GM19043 (cell line): ENCODE measurements at regions not wholly inside any gene's neighbourhood (a gene's known extent, or its start where the extent isn't known, plus 50 kb on each side); places are given as distances from the start of the nearest gene placed in this dataset.

ENCODE experiments used
- ATAC-seq: cut with Tn5 transposase; IDR thresholded peaks from one replicate; pipeline ENCODE4 v1.9.1; 2021; ENCODE audit warnings: low read depth; ENCODE audit not compliant: unreplicated experiment

- no peak for ATAC-seq
These were observed 1866.8 kb downstream of the MRPL39 start for GRCh38 chr21:23740463-23740862.

GRCh38 chr21:23732776-23733175 lies 1874.5 kb downstream of the MRPL39 start:
- no peak for ATAC-seq

- ATAC-seq, result no peak
These were observed 1878.0 kb downstream of the MRPL39 start for GRCh38 chr21:23729331-23729730.

- ATAC-seq, result no peak
These were observed 1881.7 kb downstream of the MRPL39 start for GRCh38 chr21:23725576-23725975.

- ATAC-seq, result no peak
These were observed 1888.6 kb downstream of the MRPL39 start for GRCh38 chr21:23718446-23719285.

- ATAC-seq, result no peak
These were observed 1895.1 kb downstream of the MRPL39 start for GRCh38 chr21:23712166-23712565.

GRCh38 chr21:23706431-23706830 lies 1900.8 kb downstream of the MRPL39 start:
- ATAC-seq, result no peak

GRCh38 chr21:23699402-23699801 lies 1907.9 kb downstream of the MRPL39 start:
- ATAC-seq, result no peak

- no peak for ATAC-seq
These were observed 1908.7 kb downstream of the MRPL39 start for GRCh38 chr21:23698619-23699018.

GRCh38 chr21:23695443-23695842 lies 1911.8 kb downstream of the MRPL39 start:
- no peak for ATAC-seq

- no peak for ATAC-seq
These were observed 1912.9 kb downstream of the MRPL39 start for GRCh38 chr21:23694390-23694789.

GRCh38 chr21:23690316-23690715 lies 1917.0 kb downstream of the MRPL39 start:
- ATAC-seq, result no peak

GRCh38 chr21:23686737-23687523 lies 1920.4 kb downstream of the MRPL39 start:
- no peak for ATAC-seq

- no peak for ATAC-seq
These were observed 1922.8 kb downstream of the MRPL39 start for GRCh38 chr21:23684431-23684830.

GRCh38 chr21:23664193-23664694 lies 1943.0 kb downstream of the MRPL39 start:
- no peak for ATAC-seq

- no peak for ATAC-seq
These were observed 1946.7 kb downstream of the MRPL39 start for GRCh38 chr21:23660560-23660959.

- no peak for ATAC-seq
These were observed 1962.5 kb downstream of the MRPL39 start for GRCh38 chr21:23644768-23645167.

- no peak for ATAC-seq
These were observed 1967.6 kb downstream of the MRPL39 start for GRCh38 chr21:23639721-23640120.

GRCh38 chr21:23638131-23638695 lies 1969.1 kb downstream of the MRPL39 start:
- no peak for ATAC-seq

- no peak for ATAC-seq
These were observed 1973.8 kb downstream of the MRPL39 start for GRCh38 chr21:23633447-23633940.

GRCh38 chr21:23624281-23624680 lies 1983.0 kb downstream of the MRPL39 start:
- ATAC-seq, result no peak
